Smooth muscle cell (in vitro differentiated cells): ENCODE measurements at regions not wholly inside any gene's neighbourhood (a gene's known extent, or its start where the extent isn't known, plus 50 kb on each side); places are given as distances from the start of the nearest gene placed in this dataset.
A peak's percentile ranks its signal among the peaks of the same experiment; 100 is the strongest.

Source experiments
- DNase-seq: peaks from one replicate; lab custom pipeline; 2025; ENCODE audit not compliant: unreplicated experiment; lab: John Stamatoyannopoulos, UW
- H2AFZ ChIP-seq: fragments of 200-600 bp; sonication (generic); 2 replicates; pipeline ENCODE4 v1.6.0; 2016; ENCODE audit warnings: antibody characterized with exemption, low read depth, mild to moderate bottlenecking
- H3F3A ChIP-seq: fragments of 200-600 bp; sonication (generic); 2 replicates; pipeline ENCODE4 v1.6.0; 2017; ENCODE audit warnings: antibody characterized with exemption, low read depth
- H3K27ac ChIP-seq: fragments of 200-600 bp; sonication (generic); 2 replicates; pipeline ENCODE4 v1.5.1; 2016; ENCODE audit warnings: low read depth, mild to moderate bottlenecking
- H3K27me3 ChIP-seq: fragments of 200-600 bp; sonication (generic); 2 replicates; pipeline ENCODE4 v1.6.1; 2016; ENCODE audit warnings: low read depth, mild to moderate bottlenecking
- H3K36me3 ChIP-seq: fragments of 200-600 bp; sonication (generic); 2 replicates; pipeline ENCODE4 v1.5.1; 2016; ENCODE audit warnings: low read depth
- H3K4me1 ChIP-seq: fragments of 200-600 bp; sonication (generic); 2 replicates; pipeline ENCODE4 v1.5.1; 2016; ENCODE audit warnings: low read depth
- H3K4me2 ChIP-seq: fragments of 200-600 bp; sonication (generic); 2 replicates; pipeline ENCODE4 v1.6.0; 2016; ENCODE audit warnings: mild to moderate bottlenecking
- H3K4me3 ChIP-seq: fragments of 200-600 bp; sonication (generic); 2 replicates; pipeline ENCODE4 v1.5.1; 2016; ENCODE audit warnings: mild to moderate bottlenecking
- H3K79me2 ChIP-seq: fragments of 200-600 bp; sonication (generic); 2 replicates; pipeline ENCODE4 v1.6.0; 2016; ENCODE audit warnings: low read depth, mild to moderate bottlenecking
- H3K9ac ChIP-seq: fragments of 200-600 bp; sonication (generic); 2 replicates; pipeline ENCODE4 v1.6.0; 2016; ENCODE audit warnings: low read depth
- H3K9me3 ChIP-seq: fragments of 200-600 bp; sonication (generic); replicated peaks from 2 replicates; pipeline ENCODE4 v1.5.1; 2016; ENCODE audit warnings: low read depth
- H4K20me1 ChIP-seq: fragments of 200-600 bp; sonication (generic); 2 replicates; pipeline ENCODE4 v1.6.0; 2016; ENCODE audit warnings: low read depth
- CTCF ChIP-seq: fragments of 200-600 bp; sonication (generic); IDR thresholded peaks from 2 replicates; pipeline ENCODE4 v1.5.1; 2017; ENCODE audit warnings: borderline replicate concordance, mild to moderate bottlenecking, antibody characterized with exemption; ENCODE audit not compliant: insufficient read depth, poor library complexity, severe bottlenecking
- WGBS: methylation state at CpG from one replicate; pipeline ENCODE4 v1.1.7; 2016; ENCODE audit warnings: low lambda C conversion rate; 5-methylcytosine and 5-hydroxymethylcytosine counted together

GRCh38 chr6:53734473-53735299 is 60.1 kb upstream of the LRRC1 start:
- H3K9me3 ChIP-seq = no peaks in the 10 kb centered on the region
- H3K4me3 ChIP-seq = no peak overlapping the region
- H3K9ac ChIP-seq = peak overlapping the region; percentile 7
- peak overlapping the region; percentile 81 for H3K27ac ChIP-seq
- peak overlapping the region; percentile 53 for H3K4me2 ChIP-seq
- H3K4me1 ChIP-seq = peaks cover 4% of the 10 kb centered on the region
- DNase-seq = no peak
- no peaks in the 10 kb centered on the region for H4K20me1 ChIP-seq
- peaks cover 5% of the 10 kb centered on the region for H3F3A ChIP-seq
- H2AFZ ChIP-seq = no peak overlapping the region
- no peaks in the 10 kb centered on the region for H3K36me3 ChIP-seq
- 32% methylated on average over 13 of the region's 13 CpGs for WGBS
- no peaks in the 10 kb centered on the region for H3K79me2 ChIP-seq
- no peaks in the 10 kb centered on the region for H3K27me3 ChIP-seq
- TF ChIP-seq CTCF = peak; percentile 30

GRCh38 chr6:53731866-53732636 is 62.8 kb upstream of the LRRC1 start:
- Histone ChIP-seq H3K79me2 (no peaks in the 10 kb centered on the region), H2AFZ (no peak overlapping the region), H4K20me1 (no peaks in the 10 kb centered on the region), H3K4me2 (no peak overlapping the region), H3K4me3 (no peak overlapping the region), H3K9me3 (no peaks in the 10 kb centered on the region), H3F3A (peaks cover 5% of the 10 kb centered on the region), H3K4me1 (peaks cover 4% of the 10 kb centered on the region), H3K36me3 (no peaks in the 10 kb centered on the region), H3K27me3 (no peaks in the 10 kb centered on the region), H3K9ac (no peak overlapping the region), H3K27ac (no peak overlapping the region)
- no peak for DNase-seq
- no peak for TF ChIP-seq CTCF
- 78% methylated on average over 5 of the region's 5 CpGs for WGBS

- no peak overlapping the region for H3K27ac ChIP-seq
- H4K20me1 ChIP-seq = no peaks in the 10 kb centered on the region
- peaks cover 5% of the 10 kb centered on the region for H3F3A ChIP-seq
- no peak for TF ChIP-seq CTCF
- no peak overlapping the region for H3K4me2 ChIP-seq
- H3K4me1 ChIP-seq = peaks cover 4% of the 10 kb centered on the region
- no peak overlapping the region for H3K4me3 ChIP-seq
- no peaks in the 10 kb centered on the region for H3K79me2 ChIP-seq
- H3K36me3 ChIP-seq = no peaks in the 10 kb centered on the region
- H3K9ac ChIP-seq = no peak overlapping the region
- no peaks in the 10 kb centered on the region for H3K27me3 ChIP-seq
- H3K9me3 ChIP-seq = no peaks in the 10 kb centered on the region
- no peak overlapping the region for H2AFZ ChIP-seq
- DNase-seq = no peak
Observed at GRCh38 chr6:53730767-53731166, 64.0 kb upstream of the LRRC1 start.
